Muscle layer of duodenum (tissue), 2 donors: ENCODE measurements at regions not wholly inside any gene's neighbourhood (a gene's known extent, or its start where the extent isn't known, plus 50 kb on each side); places are given as distances from the start of the nearest gene placed in this dataset.
A peak's percentile ranks its signal among the peaks of the same experiment; 100 is the strongest.

Source experiments
- H3K27ac ChIP-seq: one replicate; pipeline ENCODE4 v1.7.0; 2013; ENCODE audit warnings: mild to moderate bottlenecking, low read length
- H3K27me3 ChIP-seq: one replicate; pipeline ENCODE4 v1.7.0; 2013; ENCODE audit warnings: low read depth, mild to moderate bottlenecking, control low read depth, low read length
- H3K36me3 ChIP-seq, 2 donors: one replicate each; pipeline ENCODE4 v1.7.0; 2013; ENCODE audit warnings: low read length in 2 of 2, control low read depth in 1 of 2, mild to moderate bottlenecking in 1 of 2; ENCODE audit not compliant: insufficient read depth in 2 of 2, control insufficient read depth in 1 of 2
- H3K4me1 ChIP-seq, 2 donors: one replicate each; pipeline ENCODE4 v1.7.0; 2013; ENCODE audit warnings: low read length in 2 of 2, mild to moderate bottlenecking in 2 of 2, control low read depth in 1 of 2, moderate library complexity in 1 of 2; ENCODE audit not compliant: insufficient read depth in 2 of 2, control insufficient read depth in 1 of 2
- H3K4me3 ChIP-seq, 2 donors: one replicate each; pipeline ENCODE4 v1.7.0; 2013; ENCODE audit warnings: low read length in 2 of 2, low read depth in 1 of 2, mild to moderate bottlenecking in 1 of 2
- H3K9me3 ChIP-seq, 2 donors: one replicate each; pipeline ENCODE4 v1.7.0; 2013; ENCODE audit warnings: low read length in 2 of 2, control low read depth in 1 of 2, mild to moderate bottlenecking in 1 of 2; ENCODE audit not compliant: control insufficient read depth in 1 of 2
- donor health status: healthy.

DNA sequence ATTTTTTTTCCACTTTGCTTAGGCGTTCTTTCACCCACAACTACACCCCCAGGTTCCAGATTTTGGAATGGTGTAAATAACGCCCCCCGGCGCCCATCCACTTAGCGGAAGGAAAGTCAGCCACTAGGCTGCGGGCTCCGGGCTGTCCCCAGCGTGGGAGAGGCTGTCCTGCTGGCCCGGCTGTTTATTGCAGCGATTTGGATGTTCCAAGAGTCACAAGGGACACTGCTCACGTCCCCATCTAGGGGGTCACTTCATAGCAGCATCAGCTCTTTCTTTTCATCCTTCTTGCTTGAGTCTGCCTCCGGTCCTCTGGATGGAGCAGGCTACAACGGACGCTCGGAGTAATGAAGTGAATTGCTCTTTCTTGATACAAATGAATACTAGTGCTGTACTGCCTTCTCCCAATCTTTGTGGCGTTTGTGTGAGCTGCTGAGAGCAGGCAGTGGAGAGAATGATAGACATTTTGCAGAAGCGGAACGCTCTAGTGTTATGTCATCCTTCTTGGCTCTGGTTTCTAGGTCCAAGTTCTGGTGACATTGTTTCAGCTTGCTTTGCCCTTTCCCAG, 50.7 kb upstream of the PAIP2B start:
- H3K27me3 ChIP-seq, result peaks cover 9% of the 10 kb centered on the region
- peak overlapping the region; percentile 68 to 71 for H3K4me3 ChIP-seq
- peaks cover 2 to 13% of the 10 kb centered on the region in 2 donors for H3K4me1 ChIP-seq
- no peak overlapping the region for H3K27ac ChIP-seq
- H3K9me3 ChIP-seq, result peaks cover 0 to 2% of the 10 kb centered on the region in 2 donors
- no peaks in the 10 kb centered on the region for H3K36me3 ChIP-seq

DNA sequence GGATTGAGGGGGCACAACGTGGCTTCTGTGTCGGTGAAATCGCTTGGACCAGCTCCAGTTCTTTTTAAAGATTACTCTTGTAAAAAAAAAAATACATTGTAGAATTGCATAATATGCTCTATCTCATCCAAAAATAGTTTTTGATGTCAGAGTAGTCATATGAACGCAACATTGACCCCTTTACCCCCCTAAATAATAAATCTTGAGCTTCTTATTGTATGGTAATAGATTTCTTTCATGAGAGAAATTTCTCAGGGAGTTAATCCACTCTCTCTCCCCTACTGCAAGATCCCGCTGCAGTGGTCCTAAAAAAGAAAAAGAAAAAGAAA, 50.2 kb upstream of the PAIP2B start:
- no peaks in the 10 kb centered on the region for H3K36me3 ChIP-seq
- peaks cover 2 to 13% of the 10 kb centered on the region in 2 donors for H3K4me1 ChIP-seq
- peak overlapping the region; percentile 68 to 71 for H3K4me3 ChIP-seq
- no peak overlapping the region for H3K27ac ChIP-seq
- peaks cover 0 to 2% of the 10 kb centered on the region in 2 donors for H3K9me3 ChIP-seq
- H3K27me3 ChIP-seq, result peaks cover 9% of the 10 kb centered on the region

DNA sequence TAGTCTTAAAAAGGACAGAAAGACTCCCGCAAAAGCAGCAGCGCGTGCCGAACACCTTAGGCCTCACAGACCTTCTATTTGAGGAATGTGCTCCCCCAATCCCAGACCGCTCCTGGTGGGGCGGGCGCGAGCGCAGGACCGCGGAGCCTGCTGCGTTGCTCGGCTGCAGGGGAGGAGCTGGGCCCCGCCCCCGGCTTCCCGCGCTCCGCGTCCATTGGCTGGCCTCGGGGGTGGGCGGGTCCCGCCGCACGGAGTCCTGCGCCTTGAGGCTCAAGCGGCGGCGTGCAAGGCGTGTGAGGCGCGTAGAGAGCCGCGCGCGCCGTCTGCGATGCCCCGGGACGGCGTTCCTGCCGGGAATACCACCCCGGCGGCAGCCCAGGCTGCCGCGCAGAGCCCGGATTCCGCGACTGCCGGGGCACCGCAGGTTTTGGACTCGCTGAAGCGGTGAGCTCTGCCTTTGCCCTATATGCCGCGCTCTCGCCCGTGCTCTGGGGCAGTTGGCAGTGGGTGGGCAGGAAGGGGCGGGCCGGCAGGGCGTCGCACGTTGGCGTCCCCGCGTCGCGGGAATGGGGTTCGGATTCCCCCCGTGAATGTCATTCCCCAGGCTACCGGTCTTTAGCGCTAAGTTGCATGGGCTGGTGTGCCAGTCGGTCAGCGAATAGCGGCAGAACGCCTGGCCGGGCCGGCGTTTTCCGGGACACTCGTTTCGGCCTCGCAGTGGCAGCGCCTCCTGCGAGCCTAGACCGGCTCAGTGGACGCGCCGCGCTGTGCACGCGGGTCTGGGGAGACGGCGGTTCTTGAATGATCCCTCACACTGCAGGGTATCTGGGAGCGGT, 49.6 kb upstream of the PAIP2B start:
- Histone ChIP-seq H3K4me3 (peak overlapping the region; percentile 68 to 71), H3K36me3 (no peaks in the 10 kb centered on the region), H3K4me1 (peaks cover 2 to 13% of the 10 kb centered on the region in 2 donors), H3K27ac (no peak overlapping the region), H3K27me3 (peaks cover 9% of the 10 kb centered on the region), H3K9me3 (peaks cover 0 to 2% of the 10 kb centered on the region in 2 donors)
